Activated naive CD8-positive, alpha-beta T cell treated with anti-CD3 and anti-CD28 coated beads, Interleukin-2, amount 50 U/mL, for 24 hours (primary cell): ENCODE measurements at regions not wholly inside any gene's neighbourhood (a gene's known extent, or its start where the extent isn't known, plus 50 kb on each side); places are given as distances from the start of the nearest gene placed in this dataset.

Experiments used
- ATAC-seq: fragments of 150-1000 bp; cut with Tn5 transposase; one replicate; pipeline ENCODE4 v1.10.0; 2021
- DNase-seq: peaks from one replicate; pipeline ENCODE4 v3.0.0; 2021
- H3K27ac Mint-ChIP-seq: one replicate; pipeline ENCODE4 v1.8.0; 2021; ENCODE audit warnings: mild to moderate bottlenecking, mixed read lengths
- H3K27me3 Mint-ChIP-seq: one replicate; pipeline ENCODE4 v1.8.0; 2021; ENCODE audit warnings: mixed read lengths
- H3K36me3 Mint-ChIP-seq: one replicate; pipeline ENCODE4 v1.8.0; 2021; ENCODE audit warnings: low read depth, mixed read lengths
- H3K4me1 Mint-ChIP-seq: one replicate; pipeline ENCODE4 v1.8.0; 2021; ENCODE audit warnings: mixed read lengths
- H3K4me3 Mint-ChIP-seq: one replicate; pipeline ENCODE4 v1.8.0; 2021; ENCODE audit warnings: mild to moderate bottlenecking, moderate library complexity, mixed read lengths
- H3K9me3 Mint-ChIP-seq: one replicate; pipeline ENCODE4 v1.8.0; 2021; ENCODE audit warnings: mixed read lengths

DNA sequence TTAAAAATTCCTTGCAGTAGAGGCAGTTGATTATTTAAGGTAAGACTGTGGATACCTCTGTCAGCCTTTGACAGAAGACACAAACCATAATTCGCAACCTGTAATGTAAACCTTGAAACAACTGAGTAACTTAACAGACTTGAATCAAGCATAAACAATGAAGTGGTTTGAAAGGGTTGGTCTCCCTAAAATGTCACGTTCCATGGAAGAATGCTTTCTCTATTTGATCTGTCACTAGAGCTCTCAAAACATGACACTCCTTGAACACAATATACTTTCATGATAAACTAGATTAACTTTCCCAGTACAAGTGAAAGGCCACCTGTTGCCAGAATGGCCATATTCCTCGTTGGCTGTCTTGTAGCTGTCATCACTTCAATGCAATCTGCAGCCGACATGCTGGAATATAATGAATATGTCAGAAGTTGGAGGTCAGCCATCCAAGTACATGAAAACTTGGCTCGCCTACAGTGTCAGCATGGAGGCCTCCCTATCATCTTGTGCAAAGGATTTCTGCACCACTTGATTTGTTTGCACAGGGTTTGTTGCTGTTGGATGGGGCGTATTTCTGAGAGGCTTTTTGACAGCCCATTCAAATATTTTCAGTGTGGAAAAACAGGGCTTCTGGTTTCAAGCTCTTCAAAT lies 228.0 kb downstream of the TLE4 start:
- Mint-ChIP-seq H3K27me3 (no peaks in the 10 kb centered on the region), H3K9me3 (no peaks in the 10 kb centered on the region), H3K36me3 (no peaks in the 10 kb centered on the region), H3K27ac (no peak overlapping the region), H3K4me1 (no peaks in the 10 kb centered on the region), H3K4me3 (no peak overlapping the region)
- no peak for DNase-seq
- ATAC-seq = no peak

DNA sequence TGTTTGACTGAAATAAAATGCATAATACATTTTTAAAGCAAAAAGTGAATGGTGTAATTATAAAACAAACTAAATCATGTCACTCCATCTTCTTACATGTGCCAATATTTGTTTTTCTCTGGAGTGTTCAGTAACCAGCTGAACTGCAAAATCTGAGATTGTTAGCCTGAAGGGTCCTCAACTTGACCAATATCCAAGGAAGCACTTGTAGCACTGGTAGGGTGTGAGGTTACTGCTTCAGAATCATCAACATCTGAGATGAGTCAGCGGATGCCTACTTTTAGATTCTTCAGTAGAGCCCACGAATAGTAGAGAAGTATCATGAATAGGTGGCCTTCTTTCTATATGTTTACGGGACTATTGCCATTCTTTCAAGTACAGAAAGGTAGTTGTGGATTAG lies 226.7 kb downstream of the TLE4 start:
- ATAC-seq (no peak), DNase-seq (no peak)
- Mint-ChIP-seq H3K4me1 (no peaks in the 10 kb centered on the region), H3K36me3 (no peaks in the 10 kb centered on the region), H3K27me3 (no peaks in the 10 kb centered on the region), H3K4me3 (no peak overlapping the region), H3K27ac (no peak overlapping the region), H3K9me3 (no peaks in the 10 kb centered on the region)

DNA sequence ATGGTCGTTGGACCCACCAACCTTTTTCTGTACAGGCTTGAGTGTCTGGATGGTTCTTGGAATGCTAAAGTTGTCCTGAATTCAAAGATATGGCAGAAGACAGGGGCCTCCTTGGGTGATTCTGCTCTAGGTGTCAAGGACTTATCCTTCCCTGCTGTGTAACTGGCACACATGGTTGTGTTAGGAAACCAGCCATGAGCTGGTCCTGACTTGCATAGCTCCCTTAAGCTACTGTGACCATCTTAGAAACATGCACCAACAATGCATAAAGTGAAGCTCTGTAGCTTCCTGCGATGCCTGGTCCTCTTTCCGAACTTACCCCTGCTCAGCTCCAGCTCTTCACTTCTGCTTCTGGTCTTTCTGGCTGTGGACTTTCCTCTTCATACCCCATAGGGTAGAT lies 224.6 kb downstream of the TLE4 start:
- no peak overlapping the region for H3K27ac Mint-ChIP-seq
- H3K4me1 Mint-ChIP-seq = no peaks in the 10 kb centered on the region
- no peaks in the 10 kb centered on the region for H3K36me3 Mint-ChIP-seq
- H3K4me3 Mint-ChIP-seq = no peak overlapping the region
- ATAC-seq (no peak), DNase-seq (no peak)
- no peaks in the 10 kb centered on the region for H3K27me3 Mint-ChIP-seq
- no peaks in the 10 kb centered on the region for H3K9me3 Mint-ChIP-seq

DNA sequence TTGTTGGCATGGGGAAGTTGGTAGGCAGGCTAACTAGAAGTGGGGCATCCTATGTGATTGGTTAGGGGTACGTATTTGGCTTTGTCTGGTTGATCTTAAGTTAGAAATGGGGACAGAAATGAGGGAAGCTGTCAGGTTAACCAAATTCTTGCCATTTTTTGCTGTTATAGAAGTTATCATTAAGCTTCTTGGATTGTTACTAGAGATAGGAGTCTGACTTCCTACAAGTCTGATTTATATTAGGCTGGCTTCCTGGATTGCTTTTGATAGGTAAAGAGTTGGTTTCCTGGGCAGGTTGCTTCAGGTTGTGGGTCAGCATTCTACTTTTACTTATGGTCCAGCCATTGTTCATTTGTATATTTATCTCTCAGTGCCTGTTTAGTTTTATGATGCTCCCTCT lies 216.9 kb downstream of the TLE4 start:
- Mint-ChIP-seq H3K36me3 (no peaks in the 10 kb centered on the region), H3K4me3 (no peak overlapping the region), H3K4me1 (no peaks in the 10 kb centered on the region), H3K27me3 (no peaks in the 10 kb centered on the region), H3K9me3 (peaks cover 13% of the 10 kb centered on the region), H3K27ac (no peak overlapping the region)
- no peak for ATAC-seq
- DNase-seq = no peak

DNA sequence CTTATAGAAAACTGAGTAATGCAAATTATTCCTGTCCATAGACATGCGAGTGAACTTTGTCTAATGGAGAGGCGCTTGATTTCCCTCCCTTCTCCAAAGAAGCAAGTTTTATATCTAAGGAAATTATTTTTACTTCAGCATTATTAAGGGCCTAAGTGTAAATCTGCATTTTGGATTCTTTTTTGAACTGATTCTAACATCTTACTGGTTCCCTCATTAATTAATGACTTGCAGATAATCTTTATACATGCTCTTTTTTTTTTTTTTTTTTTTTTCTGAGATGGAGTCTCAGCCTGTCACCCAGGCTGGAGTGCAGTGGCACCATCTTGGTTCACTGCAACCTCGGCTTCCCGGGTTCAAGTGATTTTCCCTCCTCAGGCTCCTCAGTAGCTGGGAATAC lies 209.5 kb downstream of the TLE4 start:
- Mint-ChIP-seq H3K4me1 (no peaks in the 10 kb centered on the region), H3K27ac (no peak overlapping the region), H3K9me3 (no peaks in the 10 kb centered on the region), H3K36me3 (no peaks in the 10 kb centered on the region), H3K4me3 (no peak overlapping the region), H3K27me3 (no peaks in the 10 kb centered on the region)
- DNase-seq = no peak
- ATAC-seq = no peak

DNA sequence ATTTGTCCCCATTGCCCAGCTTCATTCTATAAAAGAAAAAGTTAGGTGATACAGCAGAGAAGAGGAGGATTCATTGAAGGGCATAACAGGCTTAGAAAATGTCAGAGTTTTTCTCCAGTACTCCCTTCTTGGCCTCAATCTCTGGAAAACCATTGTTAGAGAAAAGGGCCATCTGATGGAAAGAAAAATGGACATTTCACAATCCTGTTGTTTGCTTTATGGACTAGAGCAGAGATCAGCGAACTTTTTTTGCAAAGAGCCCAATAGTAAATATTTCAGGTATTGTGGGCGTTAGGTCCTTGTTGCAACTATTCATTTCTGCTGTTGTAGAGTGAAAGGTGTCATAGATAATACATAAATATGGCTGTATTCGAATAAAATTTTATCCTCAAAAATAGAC lies 208.8 kb downstream of the TLE4 start:
- ATAC-seq (no peak), DNase-seq (no peak)
- Mint-ChIP-seq H3K36me3 (no peaks in the 10 kb centered on the region), H3K9me3 (no peaks in the 10 kb centered on the region), H3K27ac (no peak overlapping the region), H3K4me1 (no peaks in the 10 kb centered on the region), H3K27me3 (no peaks in the 10 kb centered on the region), H3K4me3 (no peak overlapping the region)

DNA sequence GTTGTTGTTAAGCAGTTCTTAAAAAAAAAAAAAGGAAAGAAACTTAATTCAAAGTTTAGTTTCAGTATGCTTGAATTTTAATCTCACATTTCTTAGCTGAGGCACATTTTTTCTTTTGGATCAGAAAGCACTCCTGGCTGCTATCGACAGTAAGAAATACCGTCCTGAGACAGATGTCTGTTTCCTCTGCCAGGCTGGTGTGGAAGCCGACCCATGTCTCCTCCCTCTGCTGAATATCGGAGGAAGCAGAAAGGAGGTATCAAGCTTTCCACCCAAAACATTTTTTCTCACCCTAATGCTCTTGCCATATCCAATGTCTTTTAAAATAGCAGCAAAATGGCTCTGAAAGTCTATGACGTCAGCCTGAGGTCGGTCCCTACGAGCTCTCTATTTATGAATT lies 208.1 kb downstream of the TLE4 start:
- no peaks in the 10 kb centered on the region for H3K36me3 Mint-ChIP-seq
- no peak overlapping the region for H3K4me3 Mint-ChIP-seq
- no peaks in the 10 kb centered on the region for H3K27me3 Mint-ChIP-seq
- no peaks in the 10 kb centered on the region for H3K9me3 Mint-ChIP-seq
- no peak overlapping the region for H3K27ac Mint-ChIP-seq
- H3K4me1 Mint-ChIP-seq = no peaks in the 10 kb centered on the region
- DNase-seq (no peak), ATAC-seq (no peak)

DNA sequence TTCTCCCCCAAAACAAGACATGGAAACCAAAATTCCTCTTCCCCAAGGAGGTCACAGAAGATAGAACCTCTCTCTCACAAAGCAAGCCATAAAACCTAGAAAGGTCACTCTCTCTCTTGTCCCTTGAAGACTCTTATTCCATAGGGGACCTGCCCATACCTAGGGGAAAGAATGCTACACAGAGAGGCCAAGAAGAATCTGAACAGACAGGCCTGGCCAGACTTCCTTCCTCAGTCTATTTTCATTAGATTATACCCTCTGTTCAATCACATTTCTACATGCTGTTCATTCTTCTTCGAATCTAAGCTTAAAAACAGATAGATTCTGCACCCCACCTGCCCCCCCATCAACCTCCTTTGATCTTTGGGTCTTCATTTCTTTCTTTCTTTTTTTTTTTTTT lies 206.8 kb downstream of the TLE4 start:
- Mint-ChIP-seq H3K27me3 (no peaks in the 10 kb centered on the region), H3K27ac (no peak overlapping the region), H3K4me1 (no peaks in the 10 kb centered on the region), H3K36me3 (no peaks in the 10 kb centered on the region), H3K9me3 (no peaks in the 10 kb centered on the region), H3K4me3 (no peak overlapping the region)
- ATAC-seq (no peak), DNase-seq (no peak)

DNA sequence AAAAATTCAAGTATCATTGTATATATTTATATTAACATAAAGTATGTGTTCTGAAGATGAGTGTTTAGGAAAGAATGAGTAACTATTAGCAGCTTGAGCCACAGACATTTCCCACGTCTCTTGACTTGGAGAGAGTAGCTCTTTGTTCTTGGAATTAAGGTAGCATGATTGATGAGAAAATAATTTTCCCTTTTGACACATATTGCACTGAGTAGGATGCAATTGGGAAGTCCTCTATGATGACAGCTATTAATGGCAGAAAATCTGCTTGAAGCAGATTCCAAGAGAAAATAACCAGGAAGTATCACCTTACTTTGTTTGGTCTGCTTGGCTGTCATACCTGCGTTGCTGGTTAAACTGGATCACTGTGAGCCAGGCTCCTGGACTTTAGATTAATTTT lies 204.8 kb downstream of the TLE4 start:
- Mint-ChIP-seq H3K4me3 (no peak overlapping the region), H3K4me1 (no peaks in the 10 kb centered on the region), H3K27ac (no peak overlapping the region), H3K9me3 (no peaks in the 10 kb centered on the region), H3K27me3 (no peaks in the 10 kb centered on the region), H3K36me3 (no peaks in the 10 kb centered on the region)
- no peak for ATAC-seq
- DNase-seq = no peak
